Nephron progenitor cell (in vitro differentiated cells): ENCODE measurements at regions not wholly inside any gene's neighbourhood (a gene's known extent, or its start where the extent isn't known, plus 50 kb on each side); places are given as distances from the start of the nearest gene placed in this dataset.

Source experiments
- DNase-seq: peaks from one replicate; pipeline ENCODE4 v3.0.0; 2021
- H3K27ac Mint-ChIP-seq: 2 replicates; pipeline ENCODE4 v1.8.0; 2021; ENCODE audit warnings: mild to moderate bottlenecking, moderate library complexity, mixed read lengths
- H3K27me3 Mint-ChIP-seq: 2 replicates; pipeline ENCODE4 v1.8.0; 2021; ENCODE audit warnings: mild to moderate bottlenecking, low read depth, mixed read lengths; ENCODE audit not compliant: poor library complexity
- H3K36me3 Mint-ChIP-seq: 2 replicates; pipeline ENCODE4 v1.8.0; 2021; ENCODE audit warnings: low read depth, mixed read lengths
- H3K4me1 Mint-ChIP-seq: 2 replicates; pipeline ENCODE4 v1.8.0; 2021; ENCODE audit warnings: mixed read lengths
- H3K4me3 Mint-ChIP-seq: 2 replicates; pipeline ENCODE4 v1.8.0; 2021; ENCODE audit warnings: mild to moderate bottlenecking, moderate library complexity, mixed read lengths
- H3K9me3 Mint-ChIP-seq: 2 replicates; pipeline ENCODE4 v1.8.0; 2021; ENCODE audit warnings: mild to moderate bottlenecking, moderate library complexity, mixed read lengths
- CTCF ChIP-seq: fragments of 200-600 bp; sonication (generic); IDR thresholded peaks from 2 replicates; pipeline ENCODE4 v1.5.0; 2021; ENCODE audit warnings: antibody characterized with exemption

- peaks cover 41% of the 10 kb centered on the region for H3K4me1 Mint-ChIP-seq
- H3K27me3 Mint-ChIP-seq = peaks cover 26% of the 10 kb centered on the region
- no peak for TF ChIP-seq CTCF
- no peak overlapping the region for H3K27ac Mint-ChIP-seq
- H3K9me3 Mint-ChIP-seq = peaks cover 18% of the 10 kb centered on the region
- DNase-seq = no peak
- H3K36me3 Mint-ChIP-seq = peaks cover 9% of the 10 kb centered on the region
- no peak overlapping the region for H3K4me3 Mint-ChIP-seq
Observed at GRCh38 chr6:169891846-169892245, 140.4 kb downstream of the ERMARD start.

GRCh38 chr6:169891421-169891820 is 140.0 kb downstream of the ERMARD start:
- no peak for DNase-seq
- Mint-ChIP-seq H3K4me3 (no peak overlapping the region), H3K36me3 (peaks cover 9% of the 10 kb centered on the region), H3K4me1 (peaks cover 42% of the 10 kb centered on the region), H3K27me3 (peaks cover 29% of the 10 kb centered on the region), H3K9me3 (peaks cover 18% of the 10 kb centered on the region), H3K27ac (no peak overlapping the region)
- TF ChIP-seq CTCF = no peak

- H3K36me3 Mint-ChIP-seq = peaks cover 9% of the 10 kb centered on the region
- H3K4me3 Mint-ChIP-seq = no peak overlapping the region
- peaks cover 42% of the 10 kb centered on the region for H3K4me1 Mint-ChIP-seq
- peaks cover 34% of the 10 kb centered on the region for H3K27me3 Mint-ChIP-seq
- DNase-seq = no peak
- H3K27ac Mint-ChIP-seq = no peak overlapping the region
- TF ChIP-seq CTCF = no peak
- peaks cover 18% of the 10 kb centered on the region for H3K9me3 Mint-ChIP-seq
Observed at GRCh38 chr6:169890901-169891300, 139.5 kb downstream of the ERMARD start.

- peaks cover 34% of the 10 kb centered on the region for H3K27me3 Mint-ChIP-seq
- peak overlapping the region; percentile 60 for H3K4me3 Mint-ChIP-seq
- TF ChIP-seq CTCF = no peak
- DNase-seq = peak; percentile 30
- peaks cover 9% of the 10 kb centered on the region for H3K36me3 Mint-ChIP-seq
- H3K9me3 Mint-ChIP-seq = peaks cover 24% of the 10 kb centered on the region
- H3K4me1 Mint-ChIP-seq = peaks cover 42% of the 10 kb centered on the region
- peak overlapping the region; percentile 92 for H3K27ac Mint-ChIP-seq
Observed at GRCh38 chr6:169890049-169890448, 138.6 kb downstream of the ERMARD start.

- Mint-ChIP-seq H3K27me3 (peaks cover 37% of the 10 kb centered on the region), H3K36me3 (peaks cover 5% of the 10 kb centered on the region), H3K9me3 (peaks cover 21% of the 10 kb centered on the region), H3K4me1 (peaks cover 40% of the 10 kb centered on the region), H3K4me3 (no peak overlapping the region), H3K27ac (no peak overlapping the region)
- TF ChIP-seq CTCF = no peak
- DNase-seq = no peak
Observed at GRCh38 chr6:169887529-169888140, 136.2 kb downstream of the ERMARD start.

GRCh38 chr6:169886631-169887227 is 135.3 kb downstream of the ERMARD start:
- H3K4me1 Mint-ChIP-seq = peaks cover 40% of the 10 kb centered on the region
- peaks cover 21% of the 10 kb centered on the region for H3K9me3 Mint-ChIP-seq
- no peak overlapping the region for H3K27ac Mint-ChIP-seq
- no peak overlapping the region for H3K4me3 Mint-ChIP-seq
- no peak for DNase-seq
- peaks cover 43% of the 10 kb centered on the region for H3K27me3 Mint-ChIP-seq
- TF ChIP-seq CTCF = no peak
- H3K36me3 Mint-ChIP-seq = peaks cover 5% of the 10 kb centered on the region
